Hematopoietic multipotent progenitor cell (in vitro differentiated cells): ENCODE measurements at regions not wholly inside any gene's neighbourhood (a gene's known extent, or its start where the extent isn't known, plus 50 kb on each side); places are given as distances from the start of the nearest gene placed in this dataset.
"Not testable (repeated sequence)": the region's sequence is repeated elsewhere in the genome, so short reads cannot be mapped to it uniquely, and the experiment has no call there.

Experiments used
- DNase-seq, 3 donors: peaks; one replicate each; pipeline ENCODE4 v3.0.0-alpha.2; 2011 to 2015; ENCODE audit warnings: low read depth in 2 of 3, low spot score in 2 of 3

- DNase-seq, result peak in 2 of 3 donors; percentile 11 to 23
Observed at GRCh38 chr10:53664282-53665019, 891.9 kb upstream of the MBL2 start.

- DNase-seq, result no peak
Observed at GRCh38 chr10:53650794-53651193, 878.2 kb upstream of the MBL2 start.

- DNase-seq, result not testable (repeated sequence)
Observed at GRCh38 chr10:53647221-53647620, 874.6 kb upstream of the MBL2 start.

- DNase-seq, result no peak
Observed at GRCh38 chr10:53646525-53646924, 873.9 kb upstream of the MBL2 start.

GRCh38 chr10:53645951-53646350 lies 873.4 kb upstream of the MBL2 start:
- DNase-seq, result no peak

- no peak for DNase-seq
Observed at GRCh38 chr10:53638006-53638405, 865.4 kb upstream of the MBL2 start.

GRCh38 chr10:53624722-53625121 lies 852.1 kb upstream of the MBL2 start:
- no peak for DNase-seq

- no peak for DNase-seq
Observed at GRCh38 chr10:53622201-53622600, 849.6 kb upstream of the MBL2 start.

GRCh38 chr10:53619671-53620070 lies 847.1 kb upstream of the MBL2 start:
- DNase-seq, result no peak

- no peak for DNase-seq
Observed at GRCh38 chr10:53607691-53608090, 835.1 kb upstream of the MBL2 start.

GRCh38 chr10:53606981-53607380 lies 834.4 kb upstream of the MBL2 start:
- DNase-seq, result no peak

- DNase-seq, result peak in 2 of 3 donors; percentile 9 to 56
Observed at GRCh38 chr10:53601260-53601875, 828.8 kb upstream of the MBL2 start.

GRCh38 chr10:53598914-53599313 lies 826.3 kb upstream of the MBL2 start:
- DNase-seq, result no peak

- no peak for DNase-seq
Observed at GRCh38 chr10:53597835-53598251, 825.3 kb upstream of the MBL2 start.

- no peak for DNase-seq
Observed at GRCh38 chr10:53580465-53580864, 807.9 kb upstream of the MBL2 start.

- peak in 1 of 3 donors; percentile 8 for DNase-seq
Observed at GRCh38 chr10:53579773-53580172, 807.2 kb upstream of the MBL2 start.

- no peak for DNase-seq
Observed at GRCh38 chr10:53574024-53574423, 801.4 kb upstream of the MBL2 start.

- no peak for DNase-seq
Observed at GRCh38 chr10:53573498-53573897, 800.9 kb upstream of the MBL2 start.

GRCh38 chr10:53572799-53573198 lies 800.2 kb upstream of the MBL2 start:
- DNase-seq, result no peak

- no peak for DNase-seq
Observed at GRCh38 chr10:53570221-53570620, 797.6 kb upstream of the MBL2 start.

- DNase-seq, result no peak
Observed at GRCh38 chr10:53569455-53569854, 796.9 kb upstream of the MBL2 start.

- no peak for DNase-seq
Observed at GRCh38 chr10:53548664-53549063, 776.1 kb upstream of the MBL2 start.
